H1 (cell line): ENCODE measurements at regions not wholly inside any gene's neighbourhood (a gene's known extent, or its start where the extent isn't known, plus 50 kb on each side); places are given as distances from the start of the nearest gene placed in this dataset.

Experiments used
- CTCF ChIA-PET: fragments of 300-600 bp; sonication (Branson Sonifier 250); formaldehyde crosslinking; loops from one replicate; lab custom pipeline; 2021; ENCODE audit not compliant: partially characterized antibody; lab: Charles Lee
- POLR2A ChIA-PET: fragments of 300-600 bp; sonication (Branson Sonifier 250); formaldehyde crosslinking; loops from one replicate; lab custom pipeline; 2021; ENCODE audit warnings: inconsistent platforms; ENCODE audit not compliant: partially characterized antibody; lab: Charles Lee
- DNase-seq, 2 experiments: peaks; one replicate each; pipeline versions ENCODE4 v3.0.0 to v3.0.0-alpha.2; 2010 to 2022; ENCODE audit warnings: low spot score in 2 of 2, low read depth in 1 of 2, mixed read lengths in 1 of 2
- FAIRE-seq: peaks from 2 replicates; lab custom pipeline; 2011; peaks lifted over from hg19 to GRCh38; lab: Jason Lieb, UNC
- H2AFZ ChIP-seq: 2 replicates; pipeline ENCODE4 v1.8.1; 2012; ENCODE audit warnings: low read length, inconsistent platforms
- H2AK5ac ChIP-seq: 2 replicates; pipeline ENCODE4 v1.6.1; 2013; ENCODE audit warnings: low read depth, low read length
- H2BK120ac ChIP-seq: replicated peaks from 2 replicates; pipeline ENCODE3; 2013; ENCODE audit warnings: low read depth, low read length, inconsistent platforms
- H2BK12ac ChIP-seq: 2 replicates; pipeline ENCODE4 v1.6.1; 2013; ENCODE audit warnings: low read depth, low read length
- H2BK15ac ChIP-seq: 2 replicates; pipeline ENCODE4 v1.6.1; 2013; ENCODE audit warnings: low read length
- H2BK20ac ChIP-seq: 2 replicates; pipeline ENCODE4 v1.6.1; 2013; ENCODE audit warnings: low read length
- H2BK5ac ChIP-seq: 2 replicates; pipeline ENCODE4 v1.6.1; 2013; ENCODE audit warnings: low read depth, low read length
- H3K14ac ChIP-seq: 2 replicates; pipeline ENCODE4 v1.6.1; 2013; ENCODE audit warnings: inconsistent platforms; ENCODE audit not compliant: insufficient read length
- H3K18ac ChIP-seq: 2 replicates; pipeline ENCODE4 v1.6.1; 2013; ENCODE audit warnings: low read length; ENCODE audit errors: extremely low read depth
- H3K23ac ChIP-seq: 2 replicates; pipeline ENCODE4 v1.6.1; 2013; ENCODE audit warnings: inconsistent platforms; ENCODE audit not compliant: insufficient read length
- H3K23me2 ChIP-seq: 2 replicates; pipeline ENCODE4 v1.6.1; 2013; ENCODE audit warnings: low read depth, low read length
- H3K27ac ChIP-seq: 2 replicates; pipeline ENCODE4 v1.6.1; 2011; ENCODE audit warnings: low read depth, low read length, inconsistent platforms
- H3K27me3 ChIP-seq, 4 experiments: replicated peaks in 1 of 4; 1 replicate in 1 of 4; 2 replicates in 3 of 4; pipeline versions ENCODE4 v1.6.1 to v1.8.1; 2011 to 2013; ENCODE audit warnings: low read length in 3 of 4, mild to moderate bottlenecking in 3 of 4, inconsistent platforms in 2 of 4, mixed read lengths in 2 of 4, moderate library complexity in 1 of 4; ENCODE audit not compliant: control insufficient read depth in 3 of 4, insufficient read depth in 3 of 4; ENCODE audit errors: extremely low read depth in 1 of 4
- H3K36me3 ChIP-seq, 4 experiments: 2 replicates each; pipeline versions ENCODE4 v1.6.1 to v1.8.1; 2011 to 2013; ENCODE audit warnings: mild to moderate bottlenecking in 4 of 4, low read length in 3 of 4, moderate library complexity in 2 of 4, control low read depth in 1 of 4, inconsistent platforms in 1 of 4; ENCODE audit not compliant: insufficient read depth in 4 of 4, control insufficient read depth in 2 of 4
- H3K4ac ChIP-seq: replicated peaks from 2 replicates; pipeline ENCODE3; 2013; ENCODE audit warnings: low read length, low read depth, mixed read lengths, inconsistent platforms; ENCODE audit not compliant: insufficient read length
- H3K4me1 ChIP-seq, 4 experiments: replicated peaks in 1 of 4; 1 replicate in 1 of 4; 2 replicates in 3 of 4; pipeline versions ENCODE4 v1.6.1 to v1.8.1; 2011 to 2013; ENCODE audit warnings: low read length in 3 of 4, inconsistent platforms in 2 of 4, mixed read lengths in 1 of 4; ENCODE audit not compliant: insufficient read depth in 4 of 4, control insufficient read depth in 3 of 4
- H3K4me2 ChIP-seq, 2 experiments: 2 replicates each; pipeline versions ENCODE4 v1.6.1 to v1.8.1; 2011 to 2013; ENCODE audit warnings: low read depth in 2 of 2, low read length in 2 of 2, control low read depth in 1 of 2, inconsistent platforms in 1 of 2, mild to moderate bottlenecking in 1 of 2; ENCODE audit not compliant: insufficient read depth in 1 of 2
- H3K4me3 ChIP-seq, 4 experiments: fragments of 200-600, 300-600 bp in 1 of 4; sonication (generic), shearing (Covaris generic), sonication (Bioruptor Twin) in 1 of 4; 2 replicates each; pipeline versions ENCODE4 v1.5.1 to v1.8.1; 2011 to 2016; ENCODE audit warnings: low read length in 4 of 4, low read depth in 3 of 4, control low read depth in 2 of 4, inconsistent platforms in 2 of 4, mild to moderate bottlenecking in 2 of 4, mixed read lengths in 1 of 4, moderate library complexity in 1 of 4; ENCODE audit not compliant: insufficient read depth in 2 of 4; ENCODE audit errors: extremely low read depth in 1 of 4
- H3K56ac ChIP-seq: replicated peaks from 2 replicates; pipeline ENCODE3; 2013; ENCODE audit warnings: low read depth, mild to moderate bottlenecking, mixed read lengths, low read length, inconsistent platforms; ENCODE audit not compliant: insufficient read length
- H3K79me1 ChIP-seq: 2 replicates; pipeline ENCODE4 v1.6.1; 2013; ENCODE audit warnings: low read depth, low read length, control low read depth
- H3K79me2 ChIP-seq, 2 experiments: 2 replicates each; pipeline versions ENCODE4 v1.6.1 to v1.8.1; 2012 to 2013; ENCODE audit warnings: low read length in 2 of 2, mild to moderate bottlenecking in 2 of 2, inconsistent platforms in 1 of 2; ENCODE audit not compliant: insufficient read depth in 2 of 2, control insufficient read depth in 1 of 2
- H3K9ac ChIP-seq, 4 experiments: replicated peaks in 1 of 4; 1 replicate in 1 of 4; 2 replicates in 3 of 4; pipeline versions ENCODE4 v1.6.1 to v1.8.1; 2011 to 2013; ENCODE audit warnings: low read depth in 3 of 4, low read length in 3 of 4, control low read depth in 2 of 4, mild to moderate bottlenecking in 2 of 4, moderate library complexity in 2 of 4, inconsistent platforms in 1 of 4; ENCODE audit errors: extremely low read depth in 1 of 4
- H3K9me3 ChIP-seq, 2 experiments: 2 replicates each; pipeline versions ENCODE4 v1.6.1 to v1.8.1; 2012 to 2013; ENCODE audit warnings: mild to moderate bottlenecking in 2 of 2, moderate library complexity in 2 of 2, control low read depth in 1 of 2, inconsistent platforms in 1 of 2, low read depth in 1 of 2, low read length in 1 of 2, mixed read lengths in 1 of 2; ENCODE audit not compliant: insufficient read depth in 2 of 2
- H4K20me1 ChIP-seq, 2 experiments: replicated peaks in 1 of 2; 2 replicates each; pipeline versions ENCODE3 to v1.8.1; 2011 to 2013; ENCODE audit warnings: inconsistent platforms in 2 of 2, low read length in 2 of 2, mild to moderate bottlenecking in 1 of 2; ENCODE audit not compliant: insufficient read depth in 2 of 2, control insufficient read depth in 1 of 2
- H4K5ac ChIP-seq: 2 replicates; pipeline ENCODE4 v1.6.1; 2013; ENCODE audit warnings: low read length, low read depth, mixed read lengths, inconsistent platforms; ENCODE audit not compliant: insufficient read length
- H4K8ac ChIP-seq: 2 replicates; pipeline ENCODE4 v1.8.0; 2013; ENCODE audit warnings: mild to moderate bottlenecking, moderate library complexity, low read length, inconsistent platforms; ENCODE audit not compliant: insufficient read depth; ENCODE audit errors: extremely low read depth
- H4K91ac ChIP-seq: replicated peaks from 2 replicates; pipeline ENCODE3; 2013; ENCODE audit warnings: low read length, mixed read lengths, inconsistent platforms; ENCODE audit not compliant: insufficient read length
- CHD2 ChIP-seq: IDR thresholded peaks from 2 replicates; pipeline ENCODE4 v1.6.1; 2012; ENCODE audit warnings: low read length, improper control_type of control experiment
- WGBS, 2 experiments: shearing (Covaris generic) in 1 of 2; methylation state at CpG; one replicate each; pipeline versions ENCODE4 v1.1.6 to v1.1.7; 2013 to 2015; ENCODE audit warnings: low lambda C conversion rate in 2 of 2, mixed read lengths in 2 of 2, inconsistent platforms in 1 of 2, low coverage in 1 of 2, missing lambda C conversion rate in 1 of 2; ENCODE audit not compliant: insufficient replicate concordance in 2 of 2, insufficient coverage in 1 of 2, insufficient read length in 1 of 2; ENCODE audit errors: extremely low coverage in 1 of 2, missing lambda C conversion rate in 1 of 2; 5-methylcytosine and 5-hydroxymethylcytosine counted together

GRCh38 chr10:30190577-30191552 lies 131.5 kb upstream of the JCAD start:
- Histone ChIP-seq H4K8ac (no peak overlapping the region), H2BK15ac (no peak overlapping the region), H3K23ac (no peak overlapping the region), H2BK20ac (no peak overlapping the region), H3K9ac (no peak overlapping the region), H4K91ac (no peak overlapping the region), H3K9me3 (no peaks in the 10 kb centered on the region), H4K5ac (no peak overlapping the region), H3K27me3 (no peaks in the 10 kb centered on the region), H2AK5ac (no peak overlapping the region), H3K4ac (no peak overlapping the region), H2BK120ac (no peak overlapping the region), H3K4me3 (no peak overlapping the region), H3K36me3 (no peaks in the 10 kb centered on the region), H3K14ac (no peak overlapping the region), H3K4me2 (no peak overlapping the region), H4K20me1 (no peaks in the 10 kb centered on the region), H2AFZ (no peak overlapping the region), H3K4me1 (no peaks in the 10 kb centered on the region), H3K23me2 (no peaks in the 10 kb centered on the region), H3K27ac (no peak overlapping the region), H3K56ac (no peak overlapping the region), H3K79me1 (no peaks in the 10 kb centered on the region), H2BK5ac (no peak overlapping the region), H2BK12ac (no peak overlapping the region), H3K79me2 (no peaks in the 10 kb centered on the region), H3K18ac (no peak overlapping the region)
- TF ChIP-seq CHD2: no peak
- POLR2A ChIA-PET: no interaction called here
- DNase-seq (no peak), FAIRE-seq (no peak)
- 88% methylated on average over 14 of the region's 14 CpGs; no CpG with 5 or more reads in 1 of the 2 experiments for WGBS, 2 experiments
- CTCF ChIA-PET: no interaction called here
